GM18499 (cell line): ENCODE measurements at regions not wholly inside any gene's neighbourhood (a gene's known extent, or its start where the extent isn't known, plus 50 kb on each side); places are given as distances from the start of the nearest gene placed in this dataset.
"Not testable (repeated sequence)": the region's sequence is repeated elsewhere in the genome, so short reads cannot be mapped to it uniquely, and the experiment has no call there.

Source experiments
- ATAC-seq: cut with Tn5 transposase; IDR thresholded peaks from one replicate; pipeline ENCODE4 v1.9.1; 2021; ENCODE audit warnings: moderate number of reproducible peaks; ENCODE audit not compliant: insufficient read depth, unreplicated experiment

- ATAC-seq: no peak
Measured at GRCh38 chr15:92751528-92751927, 96.0 kb upstream of the FAM174B start.

- no peak for ATAC-seq
Measured at GRCh38 chr15:92753591-92753990, 98.0 kb upstream of the FAM174B start.

- no peak for ATAC-seq
Measured at GRCh38 chr15:92763459-92763858, 107.9 kb upstream of the FAM174B start.

GRCh38 chr15:92768131-92768530, 112.6 kb upstream of the FAM174B start:
- ATAC-seq: not testable (repeated sequence)

DNA sequence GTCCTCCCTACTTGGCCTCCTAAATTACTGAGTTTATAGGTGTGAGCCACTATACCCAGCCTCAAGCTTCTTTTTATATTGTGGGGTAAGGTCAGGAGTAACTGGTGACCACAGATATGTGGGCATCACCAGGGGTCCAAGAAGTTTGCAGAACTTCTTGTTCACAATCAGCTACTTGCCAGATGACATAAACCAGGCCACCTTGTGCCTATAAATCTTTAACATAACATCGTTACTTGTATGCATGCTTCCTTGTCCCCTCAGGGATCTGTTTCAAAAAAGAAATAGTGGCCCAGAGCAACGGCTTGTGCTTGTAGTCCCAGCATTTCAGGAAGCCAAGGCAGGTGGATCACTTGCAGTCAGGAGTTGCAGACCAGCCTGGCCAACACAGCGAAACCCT, 115.1 kb upstream of the FAM174B start:
- ATAC-seq: no peak

GRCh38 chr15:92772061-92772460, 116.5 kb upstream of the FAM174B start:
- no peak for ATAC-seq

DNA sequence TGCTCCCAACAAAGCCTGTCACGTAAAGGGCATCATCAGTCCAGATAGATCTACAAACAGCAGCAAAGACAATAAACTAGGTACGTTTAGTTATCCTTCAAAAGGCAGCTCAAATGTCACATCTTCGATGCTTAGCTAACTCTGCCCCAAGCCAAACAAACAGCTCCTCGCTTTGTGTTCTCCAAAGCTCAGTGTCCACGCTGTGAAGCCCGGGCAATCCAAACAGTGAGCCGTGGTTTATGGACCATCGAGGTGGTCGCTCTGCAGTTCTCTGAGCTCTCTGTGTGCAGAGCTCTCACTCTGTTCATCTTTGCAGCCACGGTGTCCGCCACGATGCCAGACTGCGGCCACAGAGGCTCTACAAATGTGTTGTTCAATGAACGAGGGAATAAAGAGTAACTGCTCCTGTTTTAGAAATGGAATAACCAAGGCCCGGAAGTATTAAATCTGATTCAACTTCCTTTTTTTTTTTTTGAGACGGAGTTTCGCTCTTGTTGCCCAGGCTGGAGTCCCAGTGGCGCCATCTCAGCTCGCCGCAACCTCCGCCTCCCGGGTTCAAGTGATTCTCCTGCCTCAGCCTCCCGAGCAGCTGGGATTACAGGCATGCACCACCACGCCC, 117.2 kb upstream of the FAM174B start:
- ATAC-seq: no peak

DNA sequence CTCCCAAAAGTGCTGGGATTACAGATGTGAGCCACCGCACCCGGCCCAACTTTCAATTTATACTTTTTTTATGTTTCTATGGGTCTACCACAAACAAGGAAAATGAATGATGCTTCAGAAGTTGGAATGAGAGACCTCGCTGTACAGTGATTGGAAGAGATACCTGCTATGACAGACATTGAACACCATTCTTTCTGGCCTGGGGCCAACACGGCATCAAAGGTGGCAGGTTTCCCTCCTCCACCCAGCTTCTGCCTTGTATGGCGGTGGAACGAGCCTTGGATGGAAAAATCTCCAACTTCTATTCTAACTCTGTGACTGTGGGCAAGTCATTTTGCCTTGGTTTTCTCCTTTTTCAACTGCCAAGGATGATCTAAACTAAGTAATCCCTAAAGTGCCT, 117.8 kb upstream of the FAM174B start:
- ATAC-seq: no peak

- ATAC-seq: no peak
Measured at GRCh38 chr15:92779874-92780273, 120.2 kb upstream of the CHD2 start.

- no peak for ATAC-seq
Measured at GRCh38 chr15:92780843-92781242, 119.3 kb upstream of the CHD2 start.

DNA sequence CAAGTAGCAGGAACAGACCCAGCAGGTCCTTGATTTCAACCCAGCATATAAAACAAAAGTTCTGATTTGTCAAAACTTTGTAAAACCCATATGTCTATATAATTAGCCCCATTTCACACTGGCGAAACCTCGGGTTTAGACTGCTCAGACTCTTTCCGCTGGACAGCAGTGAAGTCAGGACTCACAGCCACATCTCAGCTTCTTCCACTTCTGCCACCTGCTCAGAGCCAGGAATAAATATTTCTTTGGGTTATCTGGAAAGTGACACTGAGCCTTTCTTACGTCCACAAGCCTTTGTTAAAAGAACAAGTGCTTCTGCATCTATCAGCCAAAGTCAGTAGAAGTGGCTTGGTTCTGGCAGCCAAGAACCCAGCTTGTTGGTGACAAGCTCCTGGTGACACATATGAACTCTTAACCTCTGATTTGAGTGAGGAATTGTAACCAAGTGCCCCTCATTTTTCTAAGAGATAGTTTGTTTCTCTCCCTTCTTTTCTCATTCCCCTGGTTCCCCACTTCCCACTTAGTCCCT, 118.1 kb upstream of the CHD2 start:
- ATAC-seq: no peak

GRCh38 chr15:92787116-92787515, 113.0 kb upstream of the CHD2 start:
- ATAC-seq: no peak

DNA sequence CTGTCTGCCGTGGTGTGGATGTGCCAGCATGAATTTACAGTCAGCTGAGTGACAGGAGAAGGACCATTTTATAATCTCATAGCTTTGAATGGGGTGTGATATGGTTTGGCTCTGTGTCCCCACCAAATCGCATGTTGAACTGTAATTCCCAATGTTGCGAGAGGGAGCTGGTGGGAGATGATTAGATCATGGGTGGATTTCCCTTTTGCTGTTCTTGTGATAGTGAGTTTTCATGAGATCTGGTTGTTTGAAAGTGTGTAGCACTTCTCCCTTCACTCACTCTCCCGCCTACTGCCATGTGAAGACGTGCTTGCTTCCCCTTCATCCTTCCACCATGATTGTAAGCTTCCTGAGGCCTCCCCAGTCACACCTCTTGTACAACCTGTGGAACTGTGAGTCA, 111.9 kb upstream of the CHD2 start:
- ATAC-seq: no peak

GRCh38 chr15:92788793-92789192, 111.3 kb upstream of the CHD2 start:
- not testable (repeated sequence) for ATAC-seq

- no peak for ATAC-seq
Measured at GRCh38 chr15:92796161-92796611, 103.9 kb upstream of the CHD2 start.

GRCh38 chr15:92797168-92798052, 102.7 kb upstream of the CHD2 start:
- ATAC-seq: peak; percentile 58

- ATAC-seq: no peak
Measured at GRCh38 chr15:92800013-92800412, 100.1 kb upstream of the CHD2 start.

GRCh38 chr15:92800416-92801055, 99.6 kb upstream of the CHD2 start:
- not testable (repeated sequence) for ATAC-seq

GRCh38 chr15:92801056-92801773, 98.9 kb upstream of the CHD2 start:
- not testable (repeated sequence) for ATAC-seq

- ATAC-seq: no peak
Measured at GRCh38 chr15:92801774-92802464, 98.2 kb upstream of the CHD2 start.
